ENCODE measurements at regions not wholly inside any gene's neighbourhood (a gene's known extent, or its start where the extent isn't known, plus 50 kb on each side); places are given as distances from the start of the nearest gene placed in this dataset.

DNA sequence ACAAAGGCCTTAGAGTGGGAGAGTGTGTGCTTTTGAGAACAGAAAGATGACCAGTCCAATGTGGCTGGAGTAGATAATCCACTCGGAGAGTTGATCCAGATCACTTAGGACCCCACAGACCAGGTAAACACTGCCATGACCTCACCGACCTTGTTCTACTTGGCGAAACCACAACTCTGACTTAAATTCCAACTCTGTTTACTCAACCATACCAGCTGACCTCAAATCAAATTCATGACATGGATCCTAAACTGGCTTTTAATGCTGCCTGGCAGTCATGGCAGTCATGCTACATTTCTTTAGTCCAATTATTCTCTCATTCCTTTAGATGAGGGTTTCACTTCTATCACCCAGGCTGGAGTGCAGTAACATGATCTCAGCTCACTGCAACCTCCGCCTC, 347.1 kb upstream of the FAM98A start:
- no peak for TF ChIP-seq POLR2A (IDR thresholded peaks at IDR 0.05)
- TF ChIP-seq, protein P1, sequence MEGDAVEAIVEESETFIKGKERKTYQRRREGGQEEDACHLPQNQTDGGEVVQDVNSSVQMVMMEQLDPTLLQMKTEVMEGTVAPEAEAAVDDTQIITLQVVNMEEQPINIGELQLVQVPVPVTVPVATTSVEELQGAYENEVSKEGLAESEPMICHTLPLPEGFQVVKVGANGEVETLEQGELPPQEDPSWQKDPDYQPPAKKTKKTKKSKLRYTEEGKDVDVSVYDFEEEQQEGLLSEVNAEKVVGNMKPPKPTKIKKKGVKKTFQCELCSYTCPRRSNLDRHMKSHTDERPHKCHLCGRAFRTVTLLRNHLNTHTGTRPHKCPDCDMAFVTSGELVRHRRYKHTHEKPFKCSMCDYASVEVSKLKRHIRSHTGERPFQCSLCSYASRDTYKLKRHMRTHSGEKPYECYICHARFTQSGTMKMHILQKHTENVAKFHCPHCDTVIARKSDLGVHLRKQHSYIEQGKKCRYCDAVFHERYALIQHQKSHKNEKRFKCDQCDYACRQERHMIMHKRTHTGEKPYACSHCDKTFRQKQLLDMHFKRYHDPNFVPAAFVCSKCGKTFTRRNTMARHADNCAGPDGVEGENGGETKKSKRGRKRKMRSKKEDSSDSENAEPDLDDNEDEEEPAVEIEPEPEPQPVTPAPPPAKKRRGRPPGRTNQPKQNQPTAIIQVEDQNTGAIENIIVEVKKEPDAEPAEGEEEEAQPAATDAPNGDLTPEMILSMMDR (IDR thresholded peaks at IDR 0.05): no peak
- TF ChIP-seq EP300 (IDR thresholded peaks at IDR 0.05): no peak

Data from tibial nerve (tissue), 4 donors.